CD14-positive monocyte (primary cell): ENCODE measurements at regions not wholly inside any gene's neighbourhood (a gene's known extent, or its start where the extent isn't known, plus 50 kb on each side); places are given as distances from the start of the nearest gene placed in this dataset.

Experiments used
- DNase-seq, 3 donors: peaks; one replicate each; pipeline ENCODE4 v3.0.0-alpha.2; 2011 to 2022
- H2AFZ ChIP-seq: 2 replicates; pipeline ENCODE4 v1.6.0; 2012; ENCODE audit warnings: mild to moderate bottlenecking, low read depth, low read length, inconsistent platforms; ENCODE audit not compliant: insufficient read depth, poor library complexity, severe bottlenecking
- H3K27ac ChIP-seq, 2 donors: 1 replicate in 1 of 2; 2 replicates in 1 of 2; pipeline ENCODE4 v1.5.1; 2012 to 2013; ENCODE audit warnings: low read length in 2 of 2, control low read depth in 1 of 2, inconsistent platforms in 1 of 2, low read depth in 1 of 2, mild to moderate bottlenecking in 1 of 2
- H3K27me3 ChIP-seq, 2 donors: one replicate each; pipeline versions ENCODE4 v1.6.0 to v1.6.1; 2011 to 2013; ENCODE audit warnings: low read length in 2 of 2; ENCODE audit not compliant: control insufficient read depth in 2 of 2, insufficient read depth in 2 of 2
- H3K36me3 ChIP-seq, 2 donors: replicated peaks in 1 of 2; 1 replicate in 1 of 2; 2 replicates in 1 of 2; pipeline versions ENCODE4 v1.5.1 to v1.6.1; 2012 to 2013; ENCODE audit warnings: low read length in 2 of 2, control low read depth in 1 of 2, inconsistent platforms in 1 of 2, mild to moderate bottlenecking in 1 of 2; ENCODE audit not compliant: insufficient read depth in 2 of 2, control insufficient read depth in 1 of 2
- H3K4me1 ChIP-seq, 2 donors: 1 replicate in 1 of 2; 2 replicates in 1 of 2; pipeline versions ENCODE4 v1.5.1 to v1.6.1; 2012 to 2013; ENCODE audit warnings: low read length in 2 of 2, control low read depth in 1 of 2, inconsistent platforms in 1 of 2, mild to moderate bottlenecking in 1 of 2, moderate library complexity in 1 of 2; ENCODE audit not compliant: insufficient read depth in 2 of 2, control insufficient read depth in 1 of 2
- H3K4me2 ChIP-seq: replicated peaks from 2 replicates; pipeline ENCODE3; 2012; ENCODE audit warnings: low read length, moderate library complexity, mild to moderate bottlenecking; ENCODE audit not compliant: poor library complexity, severe bottlenecking; ENCODE audit errors: extremely low read depth
- H3K4me3 ChIP-seq, 3 experiments: fragments of 200-600 bp in 1 of 3; sonication (generic) in 1 of 3; replicated peaks in 1 of 3; 1 replicate in 2 of 3; 2 replicates in 1 of 3; pipeline ENCODE4 v1.5.1; 2011 to 2013; ENCODE audit warnings: low read length in 3 of 3, mild to moderate bottlenecking in 3 of 3, control low read depth in 2 of 3, low read depth in 2 of 3, inconsistent platforms in 1 of 3, moderate library complexity in 1 of 3
- H3K79me2 ChIP-seq: 2 replicates; pipeline ENCODE4 v1.6.0; 2012; ENCODE audit warnings: mild to moderate bottlenecking, control low read depth, inconsistent platforms, low read length, moderate library complexity; ENCODE audit not compliant: insufficient read depth
- H3K9ac ChIP-seq: 2 replicates; pipeline ENCODE4 v1.6.0; 2017; ENCODE audit warnings: low read length, mild to moderate bottlenecking; ENCODE audit not compliant: insufficient read depth, poor library complexity, severe bottlenecking
- H3K9me3 ChIP-seq, 2 donors: replicated peaks in 1 of 2; 1 replicate in 1 of 2; 2 replicates in 1 of 2; pipeline versions ENCODE4 v1.5.1 to v1.6.1; 2012 to 2013; ENCODE audit warnings: low read length in 2 of 2, control low read depth in 1 of 2; ENCODE audit not compliant: control insufficient read depth in 1 of 2, insufficient read depth in 1 of 2
- H4K20me1 ChIP-seq: 2 replicates; pipeline ENCODE4 v1.6.0; 2012; ENCODE audit warnings: mild to moderate bottlenecking, low read length, control low read depth, moderate library complexity; ENCODE audit not compliant: insufficient read depth
- H3K27ac Mint-ChIP-seq, 7 donors: one replicate each; pipeline ENCODE4 v1.8.0; 2020; ENCODE audit warnings: mild to moderate bottlenecking in 7 of 7, mixed read lengths in 7 of 7, moderate library complexity in 6 of 7, inconsistent platforms in 2 of 7
- H3K27me3 Mint-ChIP-seq, 3 donors: one replicate each; pipeline ENCODE4 v1.8.0; 2021 to 2022; ENCODE audit warnings: low read depth in 3 of 3, mild to moderate bottlenecking in 3 of 3, mixed read lengths in 3 of 3, moderate library complexity in 3 of 3, inconsistent platforms in 1 of 3
- H3K36me3 Mint-ChIP-seq, 2 donors: one replicate each; pipeline ENCODE4 v1.8.0; 2020; ENCODE audit warnings: mixed read lengths in 2 of 2, inconsistent platforms in 1 of 2, mild to moderate bottlenecking in 1 of 2
- H3K4me1 Mint-ChIP-seq: one replicate; pipeline ENCODE4 v1.8.0; 2020; ENCODE audit warnings: mild to moderate bottlenecking, mixed read lengths
- H3K4me3 Mint-ChIP-seq, 2 donors: one replicate each; pipeline ENCODE4 v1.8.0; 2020; ENCODE audit warnings: mild to moderate bottlenecking in 2 of 2, mixed read lengths in 2 of 2, moderate library complexity in 1 of 2
- H3K9me3 Mint-ChIP-seq, 7 donors: one replicate each; pipeline ENCODE4 v1.8.0; 2020 to 2022; ENCODE audit warnings: mixed read lengths in 7 of 7, mild to moderate bottlenecking in 6 of 7, moderate library complexity in 6 of 7, inconsistent platforms in 2 of 7
- CTCF ChIP-seq: fragments of 200-600 bp; IDR thresholded peaks from one replicate; pipeline ENCODE4 v1.8.0; 2022; ENCODE audit warnings: antibody characterized with exemption, mild to moderate bottlenecking
- WGBS: methylation state at CpG from one replicate; pipeline ENCODE4 v1.1.5; 2013; ENCODE audit warnings: missing lambda C conversion rate; ENCODE audit not compliant: insufficient coverage; 5-methylcytosine and 5-hydroxymethylcytosine counted together
- intact Hi-C, 2 donors: fragments of 100-400 bp; cut with micrococcal nuclease; formaldehyde crosslinking; loops; one replicate each; pipeline versions ENCODE4 v1.15.0 to v1.15.1; 2023

DNA sequence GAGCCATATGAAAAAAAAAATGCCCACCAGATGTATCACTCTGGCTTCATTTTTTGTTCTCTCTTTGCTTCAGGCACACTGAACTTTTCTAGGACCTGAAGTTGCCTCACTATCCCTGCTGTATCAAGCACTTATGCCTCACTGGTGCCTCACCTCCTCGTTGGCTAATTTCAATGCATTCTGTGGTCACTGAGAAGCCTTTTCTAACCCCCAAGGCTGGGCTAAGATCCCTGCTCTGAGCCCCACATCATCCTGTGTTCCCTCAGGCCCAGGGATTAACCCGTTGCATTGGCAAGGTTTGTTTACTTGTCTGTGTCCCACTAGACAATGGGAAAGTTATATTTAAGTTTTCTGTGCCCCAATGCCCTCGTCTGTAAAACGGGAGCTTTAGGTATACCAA lies 362.7 kb downstream of the OSTF1 start:
- no peak for DNase-seq
- 85% methylated on average over 3 of the region's 4 CpGs for WGBS
- H3K9me3 Mint-ChIP-seq, result peaks cover 0 to 2% (median 0%) of the 10 kb centered on the region in 7 donors
- no peaks in the 10 kb centered on the region for H3K36me3 Mint-ChIP-seq
- H2AFZ ChIP-seq, result no peak overlapping the region
- H3K27me3 ChIP-seq, result no peaks in the 10 kb centered on the region
- no peaks in the 10 kb centered on the region for H3K9me3 ChIP-seq
- H3K4me1 Mint-ChIP-seq, result peaks cover 14% of the 10 kb centered on the region
- intact Hi-C loops, result no loop called here
- H3K36me3 ChIP-seq, result no peaks in the 10 kb centered on the region
- no peak overlapping the region for H3K4me3 ChIP-seq
- no peak overlapping the region for H3K9ac ChIP-seq
- no peaks in the 10 kb centered on the region for H4K20me1 ChIP-seq
- no peak overlapping the region for H3K27ac Mint-ChIP-seq
- H3K4me3 Mint-ChIP-seq, result no peak overlapping the region
- H3K4me1 ChIP-seq, result peaks cover 8 to 12% of the 10 kb centered on the region in 2 donors
- no peaks in the 10 kb centered on the region for H3K79me2 ChIP-seq
- no peak overlapping the region for H3K4me2 ChIP-seq
- H3K27me3 Mint-ChIP-seq, result peaks cover 0 to 6% (median 0%) of the 10 kb centered on the region in 3 donors
- TF ChIP-seq CTCF, result no peak
- no peak overlapping the region for H3K27ac ChIP-seq

DNA sequence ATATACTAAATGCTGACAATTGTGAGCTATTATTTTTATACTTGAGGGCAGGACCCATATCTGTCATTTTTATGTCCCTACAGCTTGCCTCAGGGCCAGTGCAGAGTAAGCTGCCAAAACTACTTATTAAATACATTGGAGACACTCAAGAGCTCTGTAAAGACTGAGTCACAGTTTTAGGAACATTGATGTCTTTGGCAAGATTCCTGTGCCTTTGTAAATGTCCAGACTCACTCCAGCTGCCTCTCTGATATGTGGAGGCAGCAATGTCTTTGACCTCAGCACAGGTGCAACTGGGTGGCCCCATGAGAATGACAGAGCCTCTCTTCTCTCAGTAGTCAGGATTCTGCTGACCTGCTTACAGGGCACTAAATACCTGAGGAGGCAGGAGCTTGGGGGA lies 363.2 kb downstream of the OSTF1 start:
- Histone ChIP-seq H3K9ac (no peak overlapping the region), H3K9me3 (no peaks in the 10 kb centered on the region), H3K27me3 (no peaks in the 10 kb centered on the region), H3K4me2 (no peak overlapping the region), H3K27ac (no peak overlapping the region), H2AFZ (no peak overlapping the region), H3K36me3 (no peaks in the 10 kb centered on the region), H3K4me1 (peaks cover 8 to 14% of the 10 kb centered on the region in 2 donors), H4K20me1 (no peaks in the 10 kb centered on the region), H3K4me3 (no peak overlapping the region), H3K79me2 (no peaks in the 10 kb centered on the region)
- Mint-ChIP-seq H3K36me3 (no peaks in the 10 kb centered on the region), H3K4me3 (no peak overlapping the region), H3K9me3 (peaks cover 0 to 2% (median 0%) of the 10 kb centered on the region in 7 donors), H3K4me1 (peaks cover 17% of the 10 kb centered on the region), H3K27me3 (peaks cover 0 to 6% (median 0%) of the 10 kb centered on the region in 3 donors), H3K27ac (no peak overlapping the region)
- no peak for TF ChIP-seq CTCF
- intact Hi-C loops, result no loop called here
- DNase-seq, result no peak
